ENCODE measurements at regions not wholly inside any gene's neighbourhood (a gene's known extent, or its start where the extent isn't known, plus 50 kb on each side); places are given as distances from the start of the nearest gene placed in this dataset.
"Not testable (repeated sequence)": the region's sequence is repeated elsewhere in the genome, so short reads cannot be mapped to it uniquely, and the experiment has no call there.

- not testable (repeated sequence) for DNase-seq (ENCODE audit: low spot score)
These were observed 1085.7 kb downstream of the TYW1 start for GRCh38 chr7:68082066-68082960.

GRCh38 chr7:68082961-68083657, 1086.5 kb downstream of the TYW1 start:
- not testable (repeated sequence) for DNase-seq (ENCODE audit: low spot score)

- no peak for DNase-seq (ENCODE audit: low spot score)
These were observed 1090.8 kb downstream of the TYW1 start for GRCh38 chr7:68087401-68087800.

- peak; percentile 18 for DNase-seq (ENCODE audit: low spot score)
These were observed 1092.2 kb downstream of the TYW1 start for GRCh38 chr7:68088879-68089278.

- DNase-seq (ENCODE audit: low spot score) = not testable (repeated sequence)
These were observed 1093.6 kb downstream of the TYW1 start for GRCh38 chr7:68090256-68090655.

- no peak for DNase-seq (ENCODE audit: low spot score)
These were observed 1106.7 kb downstream of the TYW1 start for GRCh38 chr7:68103319-68103718.

GRCh38 chr7:68107261-68107660, 1110.6 kb downstream of the TYW1 start:
- DNase-seq (ENCODE audit: low spot score) = peak; percentile 26

- DNase-seq (ENCODE audit: low spot score) = peak; percentile 97
These were observed 1111.3 kb downstream of the TYW1 start for GRCh38 chr7:68107968-68108367.

GRCh38 chr7:68109299-68109698, 1112.7 kb downstream of the TYW1 start:
- DNase-seq (ENCODE audit: low spot score) = no peak

GRCh38 chr7:68119411-68119810, 1122.8 kb downstream of the TYW1 start:
- no peak for DNase-seq (ENCODE audit: low spot score)

- DNase-seq (ENCODE audit: low spot score) = no peak
These were observed 1124.4 kb downstream of the TYW1 start for GRCh38 chr7:68121056-68121455.

- DNase-seq (ENCODE audit: low spot score) = no peak
These were observed 1125.0 kb downstream of the TYW1 start for GRCh38 chr7:68121655-68122054.

- no peak for DNase-seq (ENCODE audit: low spot score)
These were observed 1126.2 kb downstream of the TYW1 start for GRCh38 chr7:68122801-68123200.

GRCh38 chr7:68125168-68125567, 1128.5 kb downstream of the TYW1 start:
- no peak for DNase-seq (ENCODE audit: low spot score)

GRCh38 chr7:68133045-68133444, 1136.4 kb downstream of the TYW1 start:
- no peak for DNase-seq (ENCODE audit: low spot score)

- DNase-seq (ENCODE audit: low spot score) = peak; percentile 19
These were observed 1146.7 kb downstream of the TYW1 start for GRCh38 chr7:68143345-68143744.

- DNase-seq (ENCODE audit: low spot score) = no peak
These were observed 1150.3 kb downstream of the TYW1 start for GRCh38 chr7:68146983-68147382.

GRCh38 chr7:68147614-68148238, 1151.1 kb downstream of the TYW1 start:
- no peak for DNase-seq (ENCODE audit: low spot score)

GRCh38 chr7:68148440-68148839, 1151.8 kb downstream of the TYW1 start:
- DNase-seq (ENCODE audit: low spot score) = no peak

- DNase-seq (ENCODE audit: low spot score) = no peak
These were observed 1155.6 kb downstream of the TYW1 start for GRCh38 chr7:68152205-68152604.

GRCh38 chr7:68155676-68156075, 1159.0 kb downstream of the TYW1 start:
- DNase-seq (ENCODE audit: low spot score) = peak; percentile 61

GRCh38 chr7:68158686-68159295, 1162.2 kb downstream of the TYW1 start:
- no peak for DNase-seq (ENCODE audit: low spot score)

Data from A172 (cell line).